Ascending aorta (tissue), 2 donors: ENCODE measurements at regions not wholly inside any gene's neighbourhood (a gene's known extent, or its start where the extent isn't known, plus 50 kb on each side); places are given as distances from the start of the nearest gene placed in this dataset.
A peak's percentile ranks its signal among the peaks of the same experiment; 100 is the strongest.

Source experiments
- DNase-seq, 2 donors: peaks; one replicate each; pipeline ENCODE4 v3.0.0-alpha.2; 2019; ENCODE audit warnings: low spot score in 2 of 2
- H3K27ac ChIP-seq, 2 donors: fragments of 200-600 bp; sonication (generic); one replicate each; pipeline ENCODE4 v1.5.1; 2016 to 2017; ENCODE audit warnings: mild to moderate bottlenecking in 1 of 2
- H3K27me3 ChIP-seq: fragments of 200-600 bp; sonication (generic); one replicate; pipeline ENCODE4 v1.5.1; 2017
- H3K36me3 ChIP-seq, 2 donors: fragments of 200-600 bp; sonication (generic); one replicate each; pipeline ENCODE4 v1.5.1; 2016
- H3K4me1 ChIP-seq, 2 donors: fragments of 200-600 bp; sonication (generic); one replicate each; pipeline ENCODE4 v1.5.1; 2016 to 2017; ENCODE audit warnings: mild to moderate bottlenecking in 1 of 2
- H3K4me3 ChIP-seq, 2 donors: fragments of 200-600 bp; sonication (generic); one replicate each; pipeline ENCODE4 v1.5.1; 2016 to 2017; ENCODE audit warnings: mild to moderate bottlenecking in 1 of 2
- H3K9me3 ChIP-seq, 2 donors: fragments of 200-600 bp; sonication (generic); one replicate each; pipeline ENCODE4 v1.5.1; 2016
- intact Hi-C: fragments of 100-400 bp; cut with DNase I; formaldehyde crosslinking; loops from one replicate; pipeline ENCODE4 v1.15.1; 2023
- TF ChIP-seq, protein P1 (sequence below), 3 experiments: fragments of 200-600 bp in 2 of 3; fragments of 450-650 bp in 1 of 3; sonication (generic) in 2 of 3; IDR thresholded peaks; one replicate each; pipeline ENCODE4 v1.5.1; 2016 to 2019; ENCODE audit warnings: antibody characterized with exemption in 3 of 3, mild to moderate bottlenecking in 1 of 3, moderate library complexity in 1 of 3

DNA sequence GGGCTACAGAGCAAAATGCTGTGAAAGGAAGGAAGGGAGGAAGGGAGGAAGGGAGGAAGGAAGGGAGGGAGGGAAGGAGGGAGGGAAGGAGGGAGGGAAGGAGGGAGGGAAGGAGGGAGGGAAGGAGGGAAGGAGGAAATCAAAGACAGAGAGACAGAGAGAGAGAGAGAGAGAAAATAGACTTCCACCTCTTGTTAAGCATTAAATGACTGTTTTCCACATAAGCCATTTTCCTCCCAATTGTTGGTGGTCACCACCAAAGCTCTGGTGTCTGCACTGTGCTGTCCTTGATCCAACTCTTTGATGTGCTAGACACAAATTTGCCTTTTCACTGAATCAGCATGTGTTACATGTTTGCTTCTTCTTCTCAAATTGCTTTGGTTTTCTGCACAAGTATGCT lies 90.7 kb upstream of the INHBA start:
- DNase-seq = no peak
- no peak overlapping the region for H3K27ac ChIP-seq
- H3K9me3 ChIP-seq = no peaks in the 10 kb centered on the region
- peaks cover 0 to 4% of the 10 kb centered on the region in 2 donors for H3K4me1 ChIP-seq
- H3K4me3 ChIP-seq = no peak overlapping the region
- intact Hi-C loops = no loop called here
- H3K27me3 ChIP-seq = no peaks in the 10 kb centered on the region
- TF ChIP-seq, protein P1, sequence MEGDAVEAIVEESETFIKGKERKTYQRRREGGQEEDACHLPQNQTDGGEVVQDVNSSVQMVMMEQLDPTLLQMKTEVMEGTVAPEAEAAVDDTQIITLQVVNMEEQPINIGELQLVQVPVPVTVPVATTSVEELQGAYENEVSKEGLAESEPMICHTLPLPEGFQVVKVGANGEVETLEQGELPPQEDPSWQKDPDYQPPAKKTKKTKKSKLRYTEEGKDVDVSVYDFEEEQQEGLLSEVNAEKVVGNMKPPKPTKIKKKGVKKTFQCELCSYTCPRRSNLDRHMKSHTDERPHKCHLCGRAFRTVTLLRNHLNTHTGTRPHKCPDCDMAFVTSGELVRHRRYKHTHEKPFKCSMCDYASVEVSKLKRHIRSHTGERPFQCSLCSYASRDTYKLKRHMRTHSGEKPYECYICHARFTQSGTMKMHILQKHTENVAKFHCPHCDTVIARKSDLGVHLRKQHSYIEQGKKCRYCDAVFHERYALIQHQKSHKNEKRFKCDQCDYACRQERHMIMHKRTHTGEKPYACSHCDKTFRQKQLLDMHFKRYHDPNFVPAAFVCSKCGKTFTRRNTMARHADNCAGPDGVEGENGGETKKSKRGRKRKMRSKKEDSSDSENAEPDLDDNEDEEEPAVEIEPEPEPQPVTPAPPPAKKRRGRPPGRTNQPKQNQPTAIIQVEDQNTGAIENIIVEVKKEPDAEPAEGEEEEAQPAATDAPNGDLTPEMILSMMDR (IDR thresholded peaks at IDR 0.05) = no peak
- no peaks in the 10 kb centered on the region for H3K36me3 ChIP-seq

DNA sequence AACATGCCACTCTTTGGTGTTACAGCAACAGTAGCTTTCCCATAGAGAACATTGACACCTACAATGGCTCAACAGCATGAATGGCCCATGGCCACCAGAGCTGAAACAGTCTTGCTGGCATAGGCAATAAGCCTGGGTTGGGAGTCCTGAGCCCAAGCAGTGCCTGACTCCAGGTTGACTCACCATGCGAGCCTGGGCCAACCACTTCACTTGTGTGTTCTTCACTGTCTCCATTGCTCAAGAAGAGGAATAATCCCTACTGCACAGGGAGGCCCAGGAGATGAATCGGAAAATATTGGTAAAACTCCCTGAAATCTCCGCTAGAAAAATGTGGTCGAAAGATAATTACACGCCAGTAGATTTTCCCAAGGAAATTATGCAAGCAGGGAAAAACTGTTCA lies 89.2 kb upstream of the INHBA start:
- Histone ChIP-seq H3K27ac (no peak overlapping the region), H3K9me3 (no peaks in the 10 kb centered on the region), H3K36me3 (no peaks in the 10 kb centered on the region), H3K4me3 (no peak overlapping the region), H3K4me1 (peaks cover 0 to 15% of the 10 kb centered on the region in 2 donors), H3K27me3 (no peaks in the 10 kb centered on the region)
- TF ChIP-seq, protein P1 (IDR thresholded peaks at IDR 0.05) = no peak
- no peak for DNase-seq
- intact Hi-C loops = no loop called here

DNA sequence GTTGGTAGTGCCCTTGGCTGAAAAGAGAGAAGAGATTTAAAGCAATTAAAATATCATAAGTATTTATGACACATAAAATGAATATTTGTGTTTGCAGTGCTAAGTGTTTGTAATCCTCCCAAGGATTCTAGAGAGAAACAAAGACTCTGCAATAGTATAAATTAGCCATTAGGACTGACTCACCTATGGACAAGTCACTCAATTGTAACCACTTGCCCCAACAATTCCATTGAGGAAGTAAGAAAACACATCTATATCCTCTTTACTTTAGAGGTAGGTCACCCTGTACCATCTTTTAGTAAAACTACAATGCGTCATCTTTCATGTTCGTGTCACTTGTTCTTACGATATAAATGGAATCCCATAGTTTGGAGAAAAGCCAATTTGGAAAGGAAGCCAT lies 85.7 kb upstream of the INHBA start:
- DNase-seq = no peak
- Histone ChIP-seq H3K4me1 (peaks cover 0 to 14% of the 10 kb centered on the region in 2 donors), H3K36me3 (no peaks in the 10 kb centered on the region), H3K27me3 (no peaks in the 10 kb centered on the region), H3K27ac (no peak overlapping the region), H3K4me3 (no peak overlapping the region), H3K9me3 (no peaks in the 10 kb centered on the region)
- intact Hi-C loops = loop anchor here (5.0 kb wide), 1 partner anchor 34 kb away; no protein-coding TSS in a partner anchor
- TF ChIP-seq, protein P1 (IDR thresholded peaks at IDR 0.05) = no peak

DNA sequence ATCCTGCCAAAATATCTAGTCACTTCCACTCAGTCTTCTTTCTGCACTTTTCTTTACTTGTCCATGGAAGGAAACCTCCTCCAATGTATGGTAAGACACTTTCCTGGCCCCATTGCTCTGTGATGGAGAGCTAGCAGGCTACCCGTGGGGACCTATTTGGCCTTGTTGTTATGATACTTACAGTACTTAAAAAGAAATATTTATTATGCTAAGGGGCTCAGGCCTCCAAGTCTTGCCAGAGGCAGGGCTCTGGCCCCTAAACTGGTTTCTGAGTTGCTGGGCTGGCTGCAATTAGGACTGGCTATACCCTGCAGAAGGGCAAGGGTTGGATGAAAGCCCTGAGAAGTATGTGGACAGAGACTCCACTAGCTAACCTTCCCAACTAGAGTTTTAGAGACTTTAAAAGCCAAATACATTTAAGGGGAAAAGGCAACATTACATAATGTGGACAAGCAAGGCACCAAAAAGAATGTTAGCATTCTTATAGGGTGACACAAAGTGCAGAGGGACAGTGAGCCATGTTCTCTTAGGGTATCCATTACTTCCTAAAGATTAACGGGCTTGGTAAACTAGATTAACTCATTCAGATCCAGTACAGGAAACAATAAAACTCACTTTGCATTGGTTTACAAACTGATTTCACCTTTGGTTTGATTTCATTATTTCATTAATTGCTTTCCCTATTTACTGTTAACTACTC lies 84.9 kb upstream of the INHBA start:
- TF ChIP-seq, protein P1 (IDR thresholded peaks at IDR 0.05) = no peak
- DNase-seq = no peak
- intact Hi-C loops = loop anchor here (5.0 kb wide), 1 partner anchor 34 kb away; no protein-coding TSS in a partner anchor
- H3K4me3 ChIP-seq = no peak overlapping the region
- H3K27me3 ChIP-seq = no peaks in the 10 kb centered on the region
- H3K27ac ChIP-seq = peak overlapping the region; percentile 4 to 24
- H3K36me3 ChIP-seq = no peaks in the 10 kb centered on the region
- H3K4me1 ChIP-seq = peaks cover 0 to 14% of the 10 kb centered on the region in 2 donors
- no peaks in the 10 kb centered on the region for H3K9me3 ChIP-seq

DNA sequence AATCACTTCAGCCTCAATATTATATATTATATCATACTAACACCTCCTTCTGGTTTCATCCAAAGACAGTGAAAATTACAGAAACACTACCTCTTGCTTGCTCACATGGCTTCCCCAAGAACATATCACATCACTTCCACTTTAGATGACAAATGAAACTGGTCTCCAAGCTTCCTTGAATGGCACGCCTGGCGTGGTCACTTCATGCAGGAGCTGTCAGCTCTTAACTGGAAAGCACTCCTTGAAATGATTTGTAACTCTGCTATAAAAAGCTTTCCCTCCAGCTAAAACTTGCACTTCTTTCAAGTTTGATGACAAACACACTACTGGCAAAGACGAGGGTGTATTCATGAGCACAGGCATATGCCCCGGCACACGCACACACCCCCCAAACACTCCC lies 84.1 kb upstream of the INHBA start:
- peak in 1 of 2 donors; percentile 69 for DNase-seq
- intact Hi-C loops = loop anchor here (5.0 kb wide), 1 partner anchor 35 kb away; no protein-coding TSS in a partner anchor
- Histone ChIP-seq H3K27ac (peak overlapping the region in 1 of 2 donors; percentile 24), H3K27me3 (no peaks in the 10 kb centered on the region), H3K4me1 (peaks cover 0 to 14% of the 10 kb centered on the region in 2 donors), H3K4me3 (no peak overlapping the region), H3K36me3 (no peaks in the 10 kb centered on the region), H3K9me3 (no peaks in the 10 kb centered on the region)
- TF ChIP-seq, protein P1 (IDR thresholded peaks at IDR 0.05) = no peak
